ENCODE measurements at regions not wholly inside any gene's neighbourhood (a gene's known extent, or its start where the extent isn't known, plus 50 kb on each side); places are given as distances from the start of the nearest gene placed in this dataset.
A peak's percentile ranks its signal among the peaks of the same experiment; 100 is the strongest.

GRCh38 chr15:39344662-39345141 lies 236.2 kb upstream of the THBS1 start (continued):
- TF ChIP-seq CREB1 (IDR thresholded peaks at IDR 0.05) (no peak), CREB1 (CRISPR knock-in tag; IDR thresholded peaks at IDR 0.05) (peak; percentile 38; the same call in 1 of the 2 replicates), HCFC1 (IDR thresholded peaks at IDR 0.05; ENCODE audit: low read depth, low read length) (no peak), FOSL2 (CRISPR knock-in tag; IDR thresholded peaks at IDR 0.05) (peak; percentile 78), ZMYM4 (CRISPR knock-in tag; IDR thresholded peaks at IDR 0.05) (no peak), MTF1 (CRISPR knock-in tag; IDR thresholded peaks at IDR 0.05) (no peak), SMAD9 (CRISPR knock-in tag; IDR thresholded peaks at IDR 0.05) (no peak), TCF7 (IDR thresholded peaks at IDR 0.05; ENCODE audit: low read depth) (0 out of 2 replicates have a peak, but pooled peaks have one; percentile 22), HNF4A (CRISPR knock-in tag; IDR thresholded peaks at IDR 0.05) (peak; percentile 31), NR2C2 (CRISPR knock-in tag; IDR thresholded peaks at IDR 0.05; ENCODE audit: borderline replicate concordance) (no peak), ZBTB3 (CRISPR knock-in tag; IDR thresholded peaks at IDR 0.05; ENCODE audit: borderline replicate concordance, low read depth) (no peak), ZNF407 (CRISPR knock-in tag; IDR thresholded peaks at IDR 0.05; ENCODE audit: not compliant biosample characterization) (no peak), MIER3 (CRISPR knock-in tag; IDR thresholded peaks at IDR 0.05; ENCODE audit: borderline replicate concordance) (peak; percentile 59; the same call in 1 of the 2 replicates), HHEX (CRISPR knock-in tag; IDR thresholded peaks at IDR 0.05) (0 out of 2 replicates have a peak, but pooled peaks have one; percentile 11), SOX5 (CRISPR knock-in tag; IDR thresholded peaks at IDR 0.05; ENCODE audit: borderline replicate concordance) (peak; percentile 55; the same call in 1 of the 2 replicates), NR2F6 (IDR thresholded peaks at IDR 0.05) (no peak; the same call in 1 of the 2 replicates), NR2F6 (CRISPR knock-in tag; IDR thresholded peaks at IDR 0.05) (no peak), RARA (CRISPR knock-in tag; IDR thresholded peaks at IDR 0.05) (peak; percentile 74), SMYD3 (CRISPR knock-in tag; IDR thresholded peaks at IDR 0.05) (no peak), ZNF468 (CRISPR knock-in tag; IDR thresholded peaks at IDR 0.05) (no peak), SOX6 (IDR thresholded peaks at IDR 0.05) (no peak), SOX6 (CRISPR knock-in tag; IDR thresholded peaks at IDR 0.05) (peak; percentile 52; the same call in 1 of the 2 replicates), SMC3 (IDR thresholded peaks at IDR 0.05; ENCODE audit: low read length) (no peak), NFE2 (CRISPR knock-in tag; IDR thresholded peaks at IDR 0.05) (no peak), ZNF761 (CRISPR knock-in tag; conservative IDR thresholded peaks at IDR 0.05) (no peak)
- TF ChIP-seq, protein P1, sequence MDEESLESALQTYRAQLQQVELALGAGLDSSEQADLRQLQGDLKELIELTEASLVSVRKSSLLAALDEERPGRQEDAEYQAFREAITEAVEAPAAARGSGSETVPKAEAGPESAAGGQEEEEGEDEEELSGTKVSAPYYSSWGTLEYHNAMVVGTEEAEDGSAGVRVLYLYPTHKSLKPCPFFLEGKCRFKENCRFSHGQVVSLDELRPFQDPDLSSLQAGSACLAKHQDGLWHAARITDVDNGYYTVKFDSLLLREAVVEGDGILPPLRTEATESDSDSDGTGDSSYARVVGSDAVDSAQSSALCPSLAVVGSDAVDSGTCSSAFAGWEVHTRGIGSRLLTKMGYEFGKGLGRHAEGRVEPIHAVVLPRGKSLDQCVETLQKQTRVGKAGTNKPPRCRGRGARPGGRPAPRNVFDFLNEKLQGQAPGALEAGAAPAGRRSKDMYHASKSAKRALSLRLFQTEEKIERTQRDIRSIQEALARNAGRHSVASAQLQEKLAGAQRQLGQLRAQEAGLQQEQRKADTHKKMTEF (CRISPR knock-in tag; IDR thresholded peaks at IDR 0.05) = peak; percentile 51; the same call in 1 of the 2 replicates
